H1 (cell line): ENCODE measurements at regions not wholly inside any gene's neighbourhood (a gene's known extent, or its start where the extent isn't known, plus 50 kb on each side); places are given as distances from the start of the nearest gene placed in this dataset.
A peak's percentile ranks its signal among the peaks of the same experiment; 100 is the strongest.

ENCODE experiments used
- CTCF ChIA-PET: fragments of 300-600 bp; sonication (Branson Sonifier 250); formaldehyde crosslinking; loops from one replicate; lab custom pipeline; 2021; ENCODE audit not compliant: partially characterized antibody; lab: Charles Lee
- POLR2A ChIA-PET: fragments of 300-600 bp; sonication (Branson Sonifier 250); formaldehyde crosslinking; loops from one replicate; lab custom pipeline; 2021; ENCODE audit warnings: inconsistent platforms; ENCODE audit not compliant: partially characterized antibody; lab: Charles Lee
- DNase-seq, 2 experiments: peaks; one replicate each; pipeline versions ENCODE4 v3.0.0 to v3.0.0-alpha.2; 2010 to 2022; ENCODE audit warnings: low spot score in 2 of 2, low read depth in 1 of 2, mixed read lengths in 1 of 2
- FAIRE-seq: peaks from 2 replicates; lab custom pipeline; 2011; peaks lifted over from hg19 to GRCh38; lab: Jason Lieb, UNC
- H2AFZ ChIP-seq: 2 replicates; pipeline ENCODE4 v1.8.1; 2012; ENCODE audit warnings: low read length, inconsistent platforms
- H2AK5ac ChIP-seq: 2 replicates; pipeline ENCODE4 v1.6.1; 2013; ENCODE audit warnings: low read depth, low read length
- H2BK120ac ChIP-seq: replicated peaks from 2 replicates; pipeline ENCODE3; 2013; ENCODE audit warnings: low read depth, low read length, inconsistent platforms
- H2BK12ac ChIP-seq: 2 replicates; pipeline ENCODE4 v1.6.1; 2013; ENCODE audit warnings: low read depth, low read length
- H2BK15ac ChIP-seq: 2 replicates; pipeline ENCODE4 v1.6.1; 2013; ENCODE audit warnings: low read length
- H2BK20ac ChIP-seq: 2 replicates; pipeline ENCODE4 v1.6.1; 2013; ENCODE audit warnings: low read length
- H2BK5ac ChIP-seq: 2 replicates; pipeline ENCODE4 v1.6.1; 2013; ENCODE audit warnings: low read depth, low read length
- H3K14ac ChIP-seq: 2 replicates; pipeline ENCODE4 v1.6.1; 2013; ENCODE audit warnings: inconsistent platforms; ENCODE audit not compliant: insufficient read length
- H3K18ac ChIP-seq: 2 replicates; pipeline ENCODE4 v1.6.1; 2013; ENCODE audit warnings: low read length; ENCODE audit errors: extremely low read depth
- H3K23ac ChIP-seq: 2 replicates; pipeline ENCODE4 v1.6.1; 2013; ENCODE audit warnings: inconsistent platforms; ENCODE audit not compliant: insufficient read length
- H3K23me2 ChIP-seq: 2 replicates; pipeline ENCODE4 v1.6.1; 2013; ENCODE audit warnings: low read depth, low read length
- H3K27ac ChIP-seq: 2 replicates; pipeline ENCODE4 v1.6.1; 2011; ENCODE audit warnings: low read depth, low read length, inconsistent platforms
- H3K27me3 ChIP-seq, 4 experiments: replicated peaks in 1 of 4; 1 replicate in 1 of 4; 2 replicates in 3 of 4; pipeline versions ENCODE4 v1.6.1 to v1.8.1; 2011 to 2013; ENCODE audit warnings: low read length in 3 of 4, mild to moderate bottlenecking in 3 of 4, inconsistent platforms in 2 of 4, mixed read lengths in 2 of 4, moderate library complexity in 1 of 4; ENCODE audit not compliant: control insufficient read depth in 3 of 4, insufficient read depth in 3 of 4; ENCODE audit errors: extremely low read depth in 1 of 4
- H3K36me3 ChIP-seq, 4 experiments: 2 replicates each; pipeline versions ENCODE4 v1.6.1 to v1.8.1; 2011 to 2013; ENCODE audit warnings: mild to moderate bottlenecking in 4 of 4, low read length in 3 of 4, moderate library complexity in 2 of 4, control low read depth in 1 of 4, inconsistent platforms in 1 of 4; ENCODE audit not compliant: insufficient read depth in 4 of 4, control insufficient read depth in 2 of 4
- H3K4ac ChIP-seq: replicated peaks from 2 replicates; pipeline ENCODE3; 2013; ENCODE audit warnings: low read length, low read depth, mixed read lengths, inconsistent platforms; ENCODE audit not compliant: insufficient read length
- H3K4me1 ChIP-seq, 4 experiments: replicated peaks in 1 of 4; 1 replicate in 1 of 4; 2 replicates in 3 of 4; pipeline versions ENCODE4 v1.6.1 to v1.8.1; 2011 to 2013; ENCODE audit warnings: low read length in 3 of 4, inconsistent platforms in 2 of 4, mixed read lengths in 1 of 4; ENCODE audit not compliant: insufficient read depth in 4 of 4, control insufficient read depth in 3 of 4
- H3K4me2 ChIP-seq, 2 experiments: 2 replicates each; pipeline versions ENCODE4 v1.6.1 to v1.8.1; 2011 to 2013; ENCODE audit warnings: low read depth in 2 of 2, low read length in 2 of 2, control low read depth in 1 of 2, inconsistent platforms in 1 of 2, mild to moderate bottlenecking in 1 of 2; ENCODE audit not compliant: insufficient read depth in 1 of 2
- H3K4me3 ChIP-seq, 4 experiments: fragments of 200-600, 300-600 bp in 1 of 4; sonication (generic), shearing (Covaris generic), sonication (Bioruptor Twin) in 1 of 4; 2 replicates each; pipeline versions ENCODE4 v1.5.1 to v1.8.1; 2011 to 2016; ENCODE audit warnings: low read length in 4 of 4, low read depth in 3 of 4, control low read depth in 2 of 4, inconsistent platforms in 2 of 4, mild to moderate bottlenecking in 2 of 4, mixed read lengths in 1 of 4, moderate library complexity in 1 of 4; ENCODE audit not compliant: insufficient read depth in 2 of 4; ENCODE audit errors: extremely low read depth in 1 of 4
- H3K56ac ChIP-seq: replicated peaks from 2 replicates; pipeline ENCODE3; 2013; ENCODE audit warnings: low read depth, mild to moderate bottlenecking, mixed read lengths, low read length, inconsistent platforms; ENCODE audit not compliant: insufficient read length
- H3K79me1 ChIP-seq: 2 replicates; pipeline ENCODE4 v1.6.1; 2013; ENCODE audit warnings: low read depth, low read length, control low read depth
- H3K79me2 ChIP-seq, 2 experiments: 2 replicates each; pipeline versions ENCODE4 v1.6.1 to v1.8.1; 2012 to 2013; ENCODE audit warnings: low read length in 2 of 2, mild to moderate bottlenecking in 2 of 2, inconsistent platforms in 1 of 2; ENCODE audit not compliant: insufficient read depth in 2 of 2, control insufficient read depth in 1 of 2
- H3K9ac ChIP-seq, 4 experiments: replicated peaks in 1 of 4; 1 replicate in 1 of 4; 2 replicates in 3 of 4; pipeline versions ENCODE4 v1.6.1 to v1.8.1; 2011 to 2013; ENCODE audit warnings: low read depth in 3 of 4, low read length in 3 of 4, control low read depth in 2 of 4, mild to moderate bottlenecking in 2 of 4, moderate library complexity in 2 of 4, inconsistent platforms in 1 of 4; ENCODE audit errors: extremely low read depth in 1 of 4
- H3K9me3 ChIP-seq, 2 experiments: 2 replicates each; pipeline versions ENCODE4 v1.6.1 to v1.8.1; 2012 to 2013; ENCODE audit warnings: mild to moderate bottlenecking in 2 of 2, moderate library complexity in 2 of 2, control low read depth in 1 of 2, inconsistent platforms in 1 of 2, low read depth in 1 of 2, low read length in 1 of 2, mixed read lengths in 1 of 2; ENCODE audit not compliant: insufficient read depth in 2 of 2
- H4K20me1 ChIP-seq, 2 experiments: replicated peaks in 1 of 2; 2 replicates each; pipeline versions ENCODE3 to v1.8.1; 2011 to 2013; ENCODE audit warnings: inconsistent platforms in 2 of 2, low read length in 2 of 2, mild to moderate bottlenecking in 1 of 2; ENCODE audit not compliant: insufficient read depth in 2 of 2, control insufficient read depth in 1 of 2
- H4K5ac ChIP-seq: 2 replicates; pipeline ENCODE4 v1.6.1; 2013; ENCODE audit warnings: low read length, low read depth, mixed read lengths, inconsistent platforms; ENCODE audit not compliant: insufficient read length
- H4K8ac ChIP-seq: 2 replicates; pipeline ENCODE4 v1.8.0; 2013; ENCODE audit warnings: mild to moderate bottlenecking, moderate library complexity, low read length, inconsistent platforms; ENCODE audit not compliant: insufficient read depth; ENCODE audit errors: extremely low read depth
- H4K91ac ChIP-seq: replicated peaks from 2 replicates; pipeline ENCODE3; 2013; ENCODE audit warnings: low read length, mixed read lengths, inconsistent platforms; ENCODE audit not compliant: insufficient read length
- EZH2 ChIP-seq: fragments of 200-600 bp; sonication (generic); IDR thresholded peaks from 2 replicates; pipeline ENCODE4 v1.7.1; 2012; ENCODE audit warnings: low read depth, mild to moderate bottlenecking, moderate library complexity, low read length, inconsistent platforms; ENCODE audit not compliant: severe bottlenecking
- TEAD4 ChIP-seq: IDR thresholded peaks from 2 replicates; pipeline ENCODE4 v1.6.1; 2012; ENCODE audit warnings: low read depth, low read length, inconsistent platforms, mixed read lengths

DNA sequence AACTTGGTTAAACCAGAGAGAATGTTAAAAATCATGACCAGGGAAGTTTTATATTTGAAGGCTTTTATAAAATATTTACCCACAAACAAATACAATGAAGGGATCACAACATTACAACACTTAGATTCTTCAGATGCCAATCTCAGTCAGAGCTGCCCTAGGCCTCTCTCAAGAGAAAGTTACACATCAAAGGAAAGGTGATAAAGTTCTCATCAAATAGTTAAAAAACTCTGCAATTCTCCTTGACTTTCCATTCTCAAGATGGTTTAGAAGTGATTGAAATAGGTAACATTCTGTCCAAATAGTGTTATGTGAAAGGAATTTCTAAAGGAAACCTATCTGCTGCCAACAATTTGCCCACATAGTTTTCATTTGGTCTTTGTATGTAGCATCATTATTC is 1115.2 kb upstream of the MIR17HG start:
- DNase-seq: no peak
- POLR2A ChIA-PET: no interaction called here

More for the DNA sequence above, 1115.2 kb upstream of the MIR17HG start:
- no peak overlapping the region for H2BK20ac ChIP-seq
- no peak overlapping the region for H2BK120ac ChIP-seq
- no peak overlapping the region for H3K4me3 ChIP-seq
- H2AFZ ChIP-seq: no peak overlapping the region
- no peaks in the 10 kb centered on the region for H3K23me2 ChIP-seq
- H3K23ac ChIP-seq: no peak overlapping the region
- H2BK5ac ChIP-seq: no peak overlapping the region
- no peak overlapping the region for H2BK15ac ChIP-seq
- H3K9ac ChIP-seq: no peak overlapping the region
- no peak overlapping the region for H4K5ac ChIP-seq
- H3K4me1 ChIP-seq: no peaks in the 10 kb centered on the region; a peak in 1 of 7 replicates
- FAIRE-seq: no peak
- H4K91ac ChIP-seq: no peak overlapping the region
- CTCF ChIA-PET: interaction anchor here (0.6 kb wide), 1 partner anchor 19 kb away, joined by 3 read pairs; no protein-coding TSS in a partner anchor
- no peak overlapping the region for H3K4ac ChIP-seq
- H3K27me3 ChIP-seq: no peaks in the 10 kb centered on the region
- no peak overlapping the region for H4K8ac ChIP-seq
- H3K79me2 ChIP-seq: no peaks in the 10 kb centered on the region
- TF ChIP-seq TEAD4 (peak; percentile 29; the same call in 1 of the 2 replicates), EZH2 (no peak)
- TF ChIP-seq, all 59 proteins: peak for 1
- H3K36me3 ChIP-seq: no peaks in the 10 kb centered on the region
- H3K27ac ChIP-seq: no peak overlapping the region
- no peak overlapping the region for H3K14ac ChIP-seq
- no peak overlapping the region for H3K4me2 ChIP-seq
- no peak overlapping the region for H3K56ac ChIP-seq
- no peak overlapping the region for H3K18ac ChIP-seq
- H4K20me1 ChIP-seq: no peaks in the 10 kb centered on the region
- H2AK5ac ChIP-seq: no peak overlapping the region
- peaks cover 6 to 7% of the 10 kb centered on the region in 2 experiments; a peak in 2 of 4 replicates for H3K9me3 ChIP-seq
- H3K79me1 ChIP-seq: no peaks in the 10 kb centered on the region
- no peak overlapping the region for H2BK12ac ChIP-seq
